ENCODE measurements at regions not wholly inside any gene's neighbourhood (a gene's known extent, or its start where the extent isn't known, plus 50 kb on each side); places are given as distances from the start of the nearest gene placed in this dataset.

DNA sequence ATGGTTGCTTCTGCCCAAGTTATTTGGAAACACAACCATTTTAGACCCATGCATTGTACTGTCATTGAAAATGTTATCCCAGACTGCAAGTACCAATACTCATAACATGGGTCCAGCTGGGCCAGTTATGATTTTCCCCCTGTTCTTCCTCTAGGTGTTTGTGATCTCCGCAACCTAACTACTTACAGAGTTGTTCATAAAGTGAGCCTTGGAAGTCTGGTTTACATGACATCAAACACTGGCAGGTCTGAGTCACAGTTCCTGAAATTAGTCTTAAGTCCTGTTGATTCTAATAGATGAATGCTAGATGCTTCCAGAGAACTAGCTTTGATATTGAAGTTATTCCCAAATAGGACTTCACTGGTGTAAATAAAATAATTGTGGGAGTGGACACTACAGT is 487.0 kb downstream of the MED13L start:
- TF ChIP-seq SIN3A (IDR thresholded peaks at IDR 0.05; ENCODE audit: borderline replicate concordance in 2 of 2, control insufficient read depth in 1 of 2, low read depth in 2 of 2, low read length in 2 of 2) (no peak), KLF10 (CRISPR knock-in tag; IDR thresholded peaks at IDR 0.05) (no peak), NONO (IDR thresholded peaks at IDR 0.05; ENCODE audit: low read depth in 2 of 2, low read length in 1 of 2) (no peak), ZNF165 (CRISPR knock-in tag; IDR thresholded peaks at IDR 0.05; ENCODE audit: borderline replicate concordance) (no peak), EGR1 (conservative IDR thresholded peaks at IDR 0.05) (no peak), NBN (IDR thresholded peaks at IDR 0.05; ENCODE audit: low read depth) (no peak), ZNF316 (IDR thresholded peaks at IDR 0.05) (no peak), SRF (CRISPR knock-in tag; IDR thresholded peaks at IDR 0.05) (no peak), HIVEP1 (CRISPR knock-in tag; IDR thresholded peaks at IDR 0.05) (no peak), TEAD4 (IDR thresholded peaks at IDR 0.05; ENCODE audit: low read length) (no peak), TEAD4 (CRISPR knock-in tag; IDR thresholded peaks at IDR 0.05; ENCODE audit: borderline replicate concordance) (no peak), CREBBP (IDR thresholded peaks at IDR 0.05; ENCODE audit: low read depth, low read length) (no peak), SLC30A9 (CRISPR knock-in tag; IDR thresholded peaks at IDR 0.05) (no peak)
- TF ChIP-seq, protein P1, sequence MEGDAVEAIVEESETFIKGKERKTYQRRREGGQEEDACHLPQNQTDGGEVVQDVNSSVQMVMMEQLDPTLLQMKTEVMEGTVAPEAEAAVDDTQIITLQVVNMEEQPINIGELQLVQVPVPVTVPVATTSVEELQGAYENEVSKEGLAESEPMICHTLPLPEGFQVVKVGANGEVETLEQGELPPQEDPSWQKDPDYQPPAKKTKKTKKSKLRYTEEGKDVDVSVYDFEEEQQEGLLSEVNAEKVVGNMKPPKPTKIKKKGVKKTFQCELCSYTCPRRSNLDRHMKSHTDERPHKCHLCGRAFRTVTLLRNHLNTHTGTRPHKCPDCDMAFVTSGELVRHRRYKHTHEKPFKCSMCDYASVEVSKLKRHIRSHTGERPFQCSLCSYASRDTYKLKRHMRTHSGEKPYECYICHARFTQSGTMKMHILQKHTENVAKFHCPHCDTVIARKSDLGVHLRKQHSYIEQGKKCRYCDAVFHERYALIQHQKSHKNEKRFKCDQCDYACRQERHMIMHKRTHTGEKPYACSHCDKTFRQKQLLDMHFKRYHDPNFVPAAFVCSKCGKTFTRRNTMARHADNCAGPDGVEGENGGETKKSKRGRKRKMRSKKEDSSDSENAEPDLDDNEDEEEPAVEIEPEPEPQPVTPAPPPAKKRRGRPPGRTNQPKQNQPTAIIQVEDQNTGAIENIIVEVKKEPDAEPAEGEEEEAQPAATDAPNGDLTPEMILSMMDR (IDR thresholded peaks at IDR 0.05 in 2 of 3, conservative IDR thresholded peaks at IDR 0.05 in 1 of 3; ENCODE audit: insufficient read depth in 2 of 3, low read depth in 1 of 3, low read length in 3 of 3) = no peak
- TF ChIP-seq, protein P2, sequence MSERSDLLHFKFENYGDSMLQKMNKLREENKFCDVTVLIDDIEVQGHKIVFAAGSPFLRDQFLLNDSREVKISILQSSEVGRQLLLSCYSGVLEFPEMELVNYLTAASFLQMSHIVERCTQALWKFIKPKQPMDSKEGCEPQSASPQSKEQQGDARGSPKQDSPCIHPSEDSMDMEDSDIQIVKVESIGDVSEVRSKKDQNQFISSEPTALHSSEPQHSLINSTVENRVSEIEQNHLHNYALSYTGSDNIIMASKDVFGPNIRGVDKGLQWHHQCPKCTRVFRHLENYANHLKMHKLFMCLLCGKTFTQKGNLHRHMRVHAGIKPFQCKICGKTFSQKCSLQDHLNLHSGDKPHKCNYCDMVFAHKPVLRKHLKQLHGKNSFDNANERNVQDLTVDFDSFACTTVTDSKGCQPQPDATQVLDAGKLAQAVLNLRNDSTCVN (CRISPR knock-in tag; IDR thresholded peaks at IDR 0.05) = no peak

Measured in K562 (cell line).